ENCODE measurements at regions not wholly inside any gene's neighbourhood (a gene's known extent, or its start where the extent isn't known, plus 50 kb on each side); places are given as distances from the start of the nearest gene placed in this dataset.

DNA sequence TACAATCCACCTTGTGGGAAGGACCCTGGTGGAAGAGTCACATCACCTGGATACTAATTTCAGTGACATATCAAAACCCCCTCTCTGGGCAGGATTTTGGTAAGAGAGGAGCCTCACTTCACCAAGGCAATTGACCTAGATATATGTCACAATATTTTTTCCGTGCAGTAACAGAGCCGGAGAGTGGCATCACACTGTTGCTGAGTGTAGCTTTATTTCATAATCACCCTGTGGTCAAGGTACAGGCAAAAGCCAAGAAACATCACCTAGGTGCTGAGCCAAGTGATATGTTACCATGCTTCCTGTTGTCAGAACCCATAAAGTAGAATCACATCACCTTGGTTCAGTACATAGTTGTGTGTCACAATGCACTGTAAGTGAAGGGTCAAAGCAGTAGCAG, 895.2 kb upstream of the TSPY4 start:
- Mint-ChIP-seq H3K9me3 (no peaks in the 10 kb centered on the region), H3K27me3 (ENCODE audit: low read depth) (no peaks in the 10 kb centered on the region), H3K36me3 (ENCODE audit: insufficient read depth in 2 of 2) (no peaks in the 10 kb centered on the region), H3K4me1 (ENCODE audit: low read depth) (no peaks in the 10 kb centered on the region), H3K4me3 (no peak overlapping the region), H3K27ac (no peak overlapping the region)
- no peak for DNase-seq
- no peak for ATAC-seq (replicated peaks in 1 of 2)

DNA sequence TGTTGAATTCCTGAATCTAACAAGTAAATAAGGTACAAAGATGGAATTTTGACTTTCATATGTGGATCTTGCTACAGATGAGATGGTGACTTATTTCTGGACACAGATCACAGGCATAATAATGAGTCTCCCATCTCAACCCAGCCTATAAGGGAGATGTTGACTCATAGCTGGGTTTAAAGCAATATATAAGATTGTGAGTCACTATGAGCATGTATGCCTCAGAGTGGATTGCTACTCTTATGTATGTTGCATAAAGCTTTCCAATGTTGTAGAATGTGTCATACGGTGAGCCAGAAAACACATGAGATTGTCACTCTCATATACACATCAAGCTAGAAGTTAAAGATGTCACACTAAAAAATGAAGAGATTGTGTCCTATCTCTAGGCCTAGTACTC, 884.3 kb upstream of the TSPY4 start:
- DNase-seq: no peak
- ATAC-seq (replicated peaks in 1 of 2): peak in 1 of 2 donors; percentile 71
- no peaks in the 10 kb centered on the region for H3K27me3 Mint-ChIP-seq (ENCODE audit: low read depth)
- no peaks in the 10 kb centered on the region for H3K4me1 Mint-ChIP-seq (ENCODE audit: low read depth)
- H3K27ac Mint-ChIP-seq: no peak overlapping the region
- no peaks in the 10 kb centered on the region for H3K36me3 Mint-ChIP-seq (ENCODE audit: insufficient read depth in 2 of 2)
- H3K4me3 Mint-ChIP-seq: no peak overlapping the region
- H3K9me3 Mint-ChIP-seq: no peaks in the 10 kb centered on the region

DNA sequence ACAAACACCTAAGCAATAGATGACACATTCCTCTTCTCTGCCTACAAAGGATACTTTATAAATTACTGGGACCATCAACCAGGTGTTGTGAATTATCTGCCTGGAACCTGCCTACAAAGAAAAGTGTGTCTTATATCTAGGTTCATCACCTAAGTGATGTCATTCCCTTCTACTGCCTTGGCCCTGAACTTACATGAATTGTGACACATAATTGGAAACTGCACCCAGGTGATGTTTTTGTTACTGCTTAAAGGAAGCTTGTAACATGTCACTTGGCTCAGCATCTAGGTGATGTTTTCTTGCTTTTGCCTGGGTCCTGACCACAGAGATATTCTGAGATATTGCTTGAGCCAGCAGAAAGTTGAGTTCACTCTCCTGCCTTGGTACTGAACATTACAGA, 870.5 kb upstream of the TSPY4 start:
- Mint-ChIP-seq H3K36me3 (ENCODE audit: insufficient read depth in 2 of 2) (no peaks in the 10 kb centered on the region), H3K27me3 (ENCODE audit: low read depth) (no peaks in the 10 kb centered on the region), H3K4me1 (ENCODE audit: low read depth) (no peaks in the 10 kb centered on the region), H3K4me3 (no peak overlapping the region), H3K9me3 (no peaks in the 10 kb centered on the region), H3K27ac (no peak overlapping the region)
- peak in 1 of 2 donors; percentile 60 for ATAC-seq (replicated peaks in 1 of 2)
- DNase-seq: no peak

DNA sequence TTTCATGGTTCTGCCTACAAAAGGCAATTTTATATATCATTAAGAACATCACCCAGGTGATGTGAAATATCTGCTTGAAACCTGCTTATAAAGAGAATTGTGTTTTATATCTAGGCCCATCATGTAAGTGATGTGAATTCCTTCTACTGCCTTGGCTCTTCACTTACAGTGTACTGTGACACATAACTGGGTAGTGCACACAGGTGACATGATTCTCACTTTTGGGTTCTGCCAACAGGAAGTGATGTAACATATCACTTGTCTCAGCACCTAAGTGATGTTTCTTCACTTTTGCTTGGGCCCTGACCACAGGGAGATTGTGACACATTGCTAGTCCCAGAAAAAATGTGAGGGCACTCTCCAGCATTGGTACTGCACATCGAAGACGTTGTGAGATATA, 867.0 kb upstream of the TSPY4 start:
- Mint-ChIP-seq H3K27me3 (ENCODE audit: low read depth) (no peaks in the 10 kb centered on the region), H3K4me1 (ENCODE audit: low read depth) (no peaks in the 10 kb centered on the region), H3K4me3 (no peak overlapping the region), H3K27ac (no peak overlapping the region), H3K9me3 (no peaks in the 10 kb centered on the region), H3K36me3 (ENCODE audit: insufficient read depth in 2 of 2) (no peaks in the 10 kb centered on the region)
- ATAC-seq (replicated peaks in 1 of 2) (peak in 1 of 2 donors; percentile 55), DNase-seq (peak in 1 of 2 donors; percentile 0)

DNA sequence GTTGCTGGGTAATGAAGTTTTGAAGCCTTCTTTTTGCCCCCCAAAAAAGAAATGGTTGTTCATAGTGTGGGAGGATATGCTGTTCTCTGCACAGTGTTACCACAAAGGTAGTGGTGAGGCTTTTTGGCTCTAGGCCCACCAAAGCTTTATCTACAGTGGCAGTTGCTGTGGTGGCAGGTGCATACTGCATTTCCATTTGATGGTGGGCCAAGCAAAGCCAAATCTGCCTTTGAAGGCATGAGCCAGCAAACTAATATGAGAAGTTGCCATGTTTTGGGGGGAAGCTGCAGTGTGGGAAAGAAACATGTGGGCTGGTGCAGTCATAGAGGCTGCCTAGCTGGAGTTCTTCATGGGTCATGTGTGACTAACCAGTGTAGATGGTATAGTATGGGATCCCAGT, 858.1 kb upstream of the TSPY4 start:
- DNase-seq (no peak), ATAC-seq (replicated peaks in 1 of 2) (no peak)
- H3K4me1 Mint-ChIP-seq (ENCODE audit: low read depth): no peaks in the 10 kb centered on the region
- no peak overlapping the region for H3K27ac Mint-ChIP-seq
- no peaks in the 10 kb centered on the region for H3K36me3 Mint-ChIP-seq (ENCODE audit: insufficient read depth in 2 of 2)
- H3K9me3 Mint-ChIP-seq: no peaks in the 10 kb centered on the region
- no peaks in the 10 kb centered on the region for H3K27me3 Mint-ChIP-seq (ENCODE audit: low read depth)
- no peak overlapping the region for H3K4me3 Mint-ChIP-seq

DNA sequence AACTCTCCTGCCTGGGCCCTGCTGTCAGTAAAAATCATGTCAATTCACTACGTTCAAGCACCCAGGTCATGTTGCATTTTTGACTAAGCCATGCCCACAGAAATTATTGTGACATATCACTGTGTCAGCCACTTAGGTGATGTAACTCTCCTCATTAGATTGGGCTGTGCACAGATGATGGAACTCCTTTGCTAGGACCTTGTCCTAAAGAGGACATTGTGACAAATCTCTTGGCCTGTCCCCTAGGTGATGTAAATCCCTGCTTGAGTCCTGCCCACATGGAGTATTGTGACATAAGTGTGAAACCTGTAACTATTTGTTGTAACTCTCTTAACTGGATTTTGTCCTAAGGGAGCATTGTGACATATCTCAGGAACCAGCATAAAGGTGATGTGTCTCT, 848.3 kb upstream of the TSPY4 start:
- Mint-ChIP-seq H3K27me3 (ENCODE audit: low read depth) (no peaks in the 10 kb centered on the region), H3K4me1 (ENCODE audit: low read depth) (no peaks in the 10 kb centered on the region), H3K27ac (no peak overlapping the region), H3K36me3 (ENCODE audit: insufficient read depth in 2 of 2) (no peaks in the 10 kb centered on the region), H3K9me3 (peaks cover 0 to 2% of the 10 kb centered on the region in 2 donors), H3K4me3 (no peak overlapping the region)
- ATAC-seq (replicated peaks in 1 of 2) (peak in 1 of 2 donors; percentile 21), DNase-seq (no peak)

DNA sequence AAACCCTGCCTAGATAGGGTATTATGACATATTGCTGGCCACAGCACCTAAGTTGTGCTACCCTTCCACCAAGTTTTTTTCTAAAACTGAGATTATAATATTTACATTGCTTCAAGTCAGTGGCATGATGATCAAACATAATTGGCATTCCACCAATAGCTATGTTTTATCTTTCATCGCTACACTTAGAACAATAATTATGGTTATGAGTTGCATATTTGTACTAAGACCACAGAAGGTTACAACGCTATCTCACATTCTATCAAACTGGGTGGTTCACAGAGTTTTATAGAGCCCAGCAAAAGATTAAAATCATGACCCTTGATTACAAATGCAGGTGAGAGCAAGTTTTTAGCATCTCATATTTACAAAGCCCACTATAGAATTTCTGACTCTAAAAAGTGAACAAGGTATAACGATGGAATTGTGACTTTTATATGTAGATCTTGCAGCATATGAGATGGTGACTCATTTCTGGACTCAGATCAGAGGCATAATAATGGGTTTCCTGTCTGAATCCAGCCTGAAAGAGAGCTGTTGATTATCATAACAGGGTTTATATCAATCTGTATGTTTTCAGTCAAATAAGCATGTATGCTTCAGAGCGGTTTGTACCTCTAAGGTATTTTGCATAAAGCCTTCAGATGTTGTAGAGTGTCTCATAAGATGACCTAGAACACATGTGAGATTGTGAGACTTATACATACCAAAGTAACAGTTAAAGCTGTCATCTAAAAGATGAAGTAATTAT, 847.2 kb upstream of the TSPY4 start:
- DNase-seq: no peak
- no peak overlapping the region for H3K4me3 Mint-ChIP-seq
- peaks cover 0 to 2% of the 10 kb centered on the region in 2 donors for H3K9me3 Mint-ChIP-seq
- no peaks in the 10 kb centered on the region for H3K4me1 Mint-ChIP-seq (ENCODE audit: low read depth)
- peak in 1 of 2 donors; percentile 59 for ATAC-seq (replicated peaks in 1 of 2)
- no peaks in the 10 kb centered on the region for H3K27me3 Mint-ChIP-seq (ENCODE audit: low read depth)
- H3K36me3 Mint-ChIP-seq (ENCODE audit: insufficient read depth in 2 of 2): no peaks in the 10 kb centered on the region
- H3K27ac Mint-ChIP-seq: no peak overlapping the region

DNA sequence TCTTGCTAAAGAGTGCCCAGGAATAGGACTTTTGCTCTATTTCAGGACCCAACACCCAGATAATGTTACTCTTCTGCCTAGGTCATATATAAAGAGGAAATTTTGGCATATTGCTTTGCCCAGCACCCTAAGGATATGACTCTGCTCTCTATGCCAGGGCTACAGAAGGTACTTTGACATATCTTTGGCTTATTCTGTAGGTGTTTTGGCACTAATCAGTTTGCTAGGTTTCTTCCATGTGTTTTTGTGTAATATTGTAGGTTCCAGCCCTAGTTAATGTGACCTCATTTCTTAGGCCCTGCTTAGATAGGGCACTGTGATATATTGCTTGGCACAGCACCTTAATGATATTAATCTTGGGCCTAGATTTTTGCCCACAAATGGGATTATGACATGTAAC, 842.9 kb upstream of the TSPY4 start:
- H3K9me3 Mint-ChIP-seq: no peaks in the 10 kb centered on the region
- H3K27me3 Mint-ChIP-seq (ENCODE audit: low read depth): no peaks in the 10 kb centered on the region
- ATAC-seq (replicated peaks in 1 of 2) (no peak), DNase-seq (no peak)
- no peak overlapping the region for H3K27ac Mint-ChIP-seq
- no peaks in the 10 kb centered on the region for H3K36me3 Mint-ChIP-seq (ENCODE audit: insufficient read depth in 2 of 2)
- H3K4me3 Mint-ChIP-seq: no peak overlapping the region
- no peaks in the 10 kb centered on the region for H3K4me1 Mint-ChIP-seq (ENCODE audit: low read depth)

DNA sequence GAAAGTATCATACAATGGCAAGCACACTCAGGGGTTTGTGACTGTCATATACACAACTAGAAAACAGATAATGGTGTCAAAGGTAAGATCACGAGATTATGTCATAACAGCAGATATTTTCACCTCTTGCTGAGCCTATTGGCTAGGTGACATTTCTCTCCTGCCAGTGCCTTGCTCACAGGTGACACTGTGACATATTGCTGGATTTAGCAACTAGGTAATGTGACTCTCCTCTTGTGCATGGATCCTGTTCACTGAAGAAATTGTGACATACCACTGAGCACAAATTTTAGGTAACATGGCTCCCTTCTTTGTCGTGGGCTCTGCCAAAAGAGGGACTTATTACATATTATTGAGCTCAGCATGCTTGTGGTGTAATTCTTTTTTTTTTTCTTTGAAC, 842.0 kb upstream of the TSPY4 start:
- no peak for DNase-seq
- Mint-ChIP-seq H3K27me3 (ENCODE audit: low read depth) (no peaks in the 10 kb centered on the region), H3K36me3 (ENCODE audit: insufficient read depth in 2 of 2) (no peaks in the 10 kb centered on the region), H3K27ac (no peak overlapping the region), H3K4me3 (no peak overlapping the region), H3K4me1 (ENCODE audit: low read depth) (no peaks in the 10 kb centered on the region), H3K9me3 (no peaks in the 10 kb centered on the region)
- no peak for ATAC-seq (replicated peaks in 1 of 2)

DNA sequence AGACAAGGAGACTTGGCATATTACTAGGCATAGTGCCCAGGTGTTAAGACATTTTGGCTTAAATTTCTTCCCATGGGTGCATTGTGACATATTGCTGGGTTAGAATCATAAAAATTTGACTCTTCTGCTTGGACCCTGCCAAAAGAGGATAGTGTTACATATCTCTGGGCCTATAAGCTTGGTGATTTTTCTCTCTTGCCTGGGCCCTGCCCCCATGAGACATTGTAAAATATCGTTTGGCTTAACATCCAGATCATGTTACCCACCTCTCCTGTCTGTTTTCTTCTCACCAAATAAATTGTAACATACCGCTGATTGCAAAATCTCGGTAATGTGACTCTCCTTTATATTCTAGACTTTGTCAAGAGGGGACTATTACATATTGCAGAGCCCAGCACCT, 836.4 kb upstream of the TSPY4 start:
- Mint-ChIP-seq H3K9me3 (no peaks in the 10 kb centered on the region), H3K36me3 (ENCODE audit: insufficient read depth in 2 of 2) (no peaks in the 10 kb centered on the region), H3K4me3 (no peak overlapping the region), H3K27me3 (ENCODE audit: low read depth) (no peaks in the 10 kb centered on the region), H3K4me1 (ENCODE audit: low read depth) (no peaks in the 10 kb centered on the region), H3K27ac (no peak overlapping the region)
- ATAC-seq (replicated peaks in 1 of 2): no peak
- DNase-seq: no peak

DNA sequence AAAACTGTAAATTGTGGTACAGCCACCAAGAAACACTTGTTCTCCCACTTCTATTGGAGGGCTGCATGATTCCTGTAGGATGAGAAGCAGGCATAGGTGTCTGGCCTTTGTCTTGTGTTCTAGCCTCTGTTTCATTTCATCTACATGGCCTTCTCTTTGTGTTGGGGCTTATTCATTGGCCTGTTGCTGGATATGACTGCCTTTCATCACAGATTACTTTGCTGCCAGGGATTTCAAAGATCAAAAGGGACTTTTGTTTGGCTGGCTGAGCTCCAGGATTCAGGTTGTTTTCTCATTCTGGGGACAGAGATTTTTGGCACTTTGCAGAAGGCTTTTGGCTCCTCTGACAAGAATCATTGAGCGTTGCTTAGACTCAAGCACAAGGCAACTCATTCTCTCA, 803.8 kb upstream of the TSPY4 start:
- DNase-seq: no peak
- no peak overlapping the region for H3K4me3 Mint-ChIP-seq
- no peaks in the 10 kb centered on the region for H3K4me1 Mint-ChIP-seq (ENCODE audit: low read depth)
- no peaks in the 10 kb centered on the region for H3K36me3 Mint-ChIP-seq (ENCODE audit: insufficient read depth in 2 of 2)
- H3K9me3 Mint-ChIP-seq: no peaks in the 10 kb centered on the region
- no peak for ATAC-seq (replicated peaks in 1 of 2)
- no peak overlapping the region for H3K27ac Mint-ChIP-seq
- H3K27me3 Mint-ChIP-seq (ENCODE audit: low read depth): no peaks in the 10 kb centered on the region

DNA sequence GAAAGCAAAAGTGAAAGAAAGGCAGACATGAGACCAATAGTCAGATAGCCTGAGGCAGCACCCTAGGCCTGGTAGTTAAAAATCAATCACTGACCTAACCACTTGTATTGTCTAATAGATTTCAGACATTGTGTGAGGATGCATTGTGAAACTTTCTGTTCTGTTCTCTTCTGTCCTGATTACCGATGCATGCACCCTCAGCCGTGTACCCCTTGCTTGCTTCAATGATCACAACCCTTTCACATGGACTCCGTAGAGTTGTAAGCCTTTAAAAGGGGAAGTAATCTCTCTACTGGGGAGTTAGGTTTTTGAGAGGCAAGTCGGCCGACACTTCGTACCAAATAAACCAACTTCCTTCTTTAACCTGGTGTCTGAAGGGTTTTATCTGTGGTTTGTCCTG, 801.6 kb upstream of the TSPY4 start:
- no peaks in the 10 kb centered on the region for H3K9me3 Mint-ChIP-seq
- H3K27ac Mint-ChIP-seq: no peak overlapping the region
- no peaks in the 10 kb centered on the region for H3K27me3 Mint-ChIP-seq (ENCODE audit: low read depth)
- H3K4me1 Mint-ChIP-seq (ENCODE audit: low read depth): no peaks in the 10 kb centered on the region
- no peak overlapping the region for H3K4me3 Mint-ChIP-seq
- no peak for DNase-seq
- ATAC-seq (replicated peaks in 1 of 2): no peak
- H3K36me3 Mint-ChIP-seq (ENCODE audit: insufficient read depth in 2 of 2): no peaks in the 10 kb centered on the region

DNA sequence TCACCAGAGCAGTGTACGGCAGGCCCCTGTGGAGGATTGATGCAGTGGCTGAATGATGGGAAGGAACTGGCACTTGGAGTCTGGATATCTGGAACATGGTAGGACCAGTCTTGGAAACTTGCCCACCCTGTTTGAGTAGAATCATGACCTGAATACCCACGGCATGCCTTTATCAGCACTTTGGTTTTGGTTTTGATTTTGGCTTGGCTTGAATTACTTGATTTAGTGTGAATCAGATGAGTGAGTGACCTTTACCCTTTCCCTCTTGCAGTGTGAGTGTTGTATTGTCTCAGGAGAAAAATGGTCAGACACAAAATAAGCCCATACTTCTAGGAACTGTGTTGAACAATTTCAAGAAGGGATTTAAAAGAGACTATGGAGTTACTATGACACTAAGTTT, 801.0 kb upstream of the TSPY4 start:
- ATAC-seq (replicated peaks in 1 of 2) (no peak), DNase-seq (no peak)
- no peaks in the 10 kb centered on the region for H3K36me3 Mint-ChIP-seq (ENCODE audit: insufficient read depth in 2 of 2)
- no peaks in the 10 kb centered on the region for H3K27me3 Mint-ChIP-seq (ENCODE audit: low read depth)
- H3K9me3 Mint-ChIP-seq: no peaks in the 10 kb centered on the region
- no peaks in the 10 kb centered on the region for H3K4me1 Mint-ChIP-seq (ENCODE audit: low read depth)
- H3K4me3 Mint-ChIP-seq: no peak overlapping the region
- H3K27ac Mint-ChIP-seq: no peak overlapping the region

DNA sequence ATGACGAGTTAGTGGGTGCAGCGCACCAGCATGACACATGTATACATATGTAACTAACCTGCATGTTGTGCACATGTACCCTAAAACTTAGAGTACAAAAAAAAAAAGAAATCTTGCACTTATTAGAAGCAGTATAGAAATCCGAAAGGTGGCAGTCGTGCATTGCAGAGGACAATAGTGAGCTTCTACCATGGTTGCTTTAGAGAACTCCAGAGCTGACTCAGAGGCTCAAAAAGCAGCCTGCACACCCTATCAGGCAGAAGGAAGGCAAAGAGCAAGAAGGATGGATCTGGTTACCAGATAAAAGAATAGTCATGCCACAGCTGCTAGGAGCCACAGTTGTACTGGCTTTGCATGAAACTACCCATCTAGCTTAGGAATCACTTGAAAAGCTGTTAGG, 796.0 kb upstream of the TSPY4 start:
- no peaks in the 10 kb centered on the region for H3K27me3 Mint-ChIP-seq (ENCODE audit: low read depth)
- no peaks in the 10 kb centered on the region for H3K4me1 Mint-ChIP-seq (ENCODE audit: low read depth)
- H3K9me3 Mint-ChIP-seq: no peaks in the 10 kb centered on the region
- no peaks in the 10 kb centered on the region for H3K36me3 Mint-ChIP-seq (ENCODE audit: insufficient read depth in 2 of 2)
- no peak overlapping the region for H3K4me3 Mint-ChIP-seq
- no peak overlapping the region for H3K27ac Mint-ChIP-seq
- ATAC-seq (replicated peaks in 1 of 2) (no peak), DNase-seq (no peak)

Measured in activated T-cell treated with anti-CD3 and anti-CD28 coated beads, Interleukin-2, amount 50 U/mL, for 72 hours (primary cell).